G401.6 (cell line): ENCODE measurements at regions not wholly inside any gene's neighbourhood (a gene's known extent, or its start where the extent isn't known, plus 50 kb on each side); places are given as distances from the start of the nearest gene placed in this dataset.
A peak's percentile ranks its signal among the peaks of the same experiment; 100 is the strongest.
"Not testable (repeated sequence)": the region's sequence is repeated elsewhere in the genome, so short reads cannot be mapped to it uniquely, and the experiment has no call there.

Source experiments
- FAIRE-seq: peaks from 2 replicates; lab custom pipeline; 2012; peaks lifted over from hg19 to GRCh38; lab: Jason Lieb, UNC

DNA sequence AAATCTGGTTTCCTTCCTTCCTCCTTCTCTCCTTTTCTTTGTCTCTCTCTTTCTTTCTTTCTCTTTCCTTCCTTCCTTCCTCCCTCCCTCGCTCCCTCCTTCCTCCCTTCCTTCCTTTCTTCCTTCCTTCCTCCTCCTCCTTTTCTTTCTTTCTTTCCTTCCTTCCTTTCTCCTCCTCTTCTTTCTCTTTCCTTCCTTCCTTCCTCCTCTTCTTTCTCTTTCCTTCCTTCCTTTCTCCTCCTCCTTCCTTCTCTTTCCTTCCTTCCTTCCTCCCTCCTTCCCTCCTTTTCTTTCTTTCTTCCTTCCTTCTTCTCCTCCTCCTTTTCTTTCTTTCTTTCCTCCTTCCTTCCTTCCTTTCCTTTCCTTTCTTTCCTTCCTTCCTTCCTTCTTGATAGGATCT, 61.2 kb downstream of the VIP start:
- no peak for FAIRE-seq

DNA sequence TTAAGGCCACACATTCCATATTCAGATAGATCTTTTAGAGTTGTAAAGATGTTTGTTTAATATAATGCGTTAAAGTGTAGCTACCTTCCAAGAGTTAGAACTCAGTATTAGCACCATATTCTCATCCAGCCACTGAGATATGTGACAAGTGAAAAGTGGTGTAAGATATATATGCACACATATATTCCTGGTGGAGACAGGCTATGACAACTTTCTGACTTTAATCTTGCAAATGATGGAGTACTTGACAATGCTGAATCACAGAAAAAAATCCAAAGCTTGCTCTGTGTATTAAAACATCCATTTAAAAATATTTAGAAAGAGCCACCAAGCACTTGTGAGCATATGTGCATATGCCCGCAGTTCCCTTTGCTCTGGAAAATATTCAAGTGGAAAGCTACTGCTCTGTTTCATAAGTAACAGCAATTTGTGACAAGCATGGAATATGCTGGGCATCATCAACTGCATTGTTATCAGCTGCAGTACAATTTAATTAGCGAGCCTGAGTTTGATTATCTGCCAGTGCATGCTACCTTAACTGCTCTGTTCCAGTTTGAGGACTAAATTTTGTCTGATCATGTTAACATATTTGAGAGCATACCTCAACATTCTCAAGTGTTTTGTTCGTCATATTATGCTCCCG, 64.8 kb downstream of the VIP start:
- FAIRE-seq, result no peak

DNA sequence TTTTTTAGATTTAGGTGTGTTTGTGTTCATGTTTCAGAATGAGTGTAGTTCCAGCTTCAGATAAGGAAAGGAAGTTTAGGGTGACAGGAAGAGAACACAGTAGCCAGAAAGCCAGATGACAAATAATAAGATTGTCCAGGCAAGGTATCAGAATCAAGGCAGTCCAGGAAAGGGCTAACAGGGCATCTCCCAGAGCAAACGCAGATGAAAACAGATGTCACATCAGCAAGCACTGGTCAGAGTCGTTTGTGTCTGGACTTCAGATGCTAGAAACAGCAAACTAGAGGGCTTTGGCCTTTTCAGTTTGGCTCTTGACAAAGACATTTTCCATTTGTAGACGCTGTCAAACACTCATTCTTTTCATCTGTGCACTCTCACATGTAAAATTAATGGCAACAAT, 65.5 kb downstream of the VIP start:
- no peak for FAIRE-seq

DNA sequence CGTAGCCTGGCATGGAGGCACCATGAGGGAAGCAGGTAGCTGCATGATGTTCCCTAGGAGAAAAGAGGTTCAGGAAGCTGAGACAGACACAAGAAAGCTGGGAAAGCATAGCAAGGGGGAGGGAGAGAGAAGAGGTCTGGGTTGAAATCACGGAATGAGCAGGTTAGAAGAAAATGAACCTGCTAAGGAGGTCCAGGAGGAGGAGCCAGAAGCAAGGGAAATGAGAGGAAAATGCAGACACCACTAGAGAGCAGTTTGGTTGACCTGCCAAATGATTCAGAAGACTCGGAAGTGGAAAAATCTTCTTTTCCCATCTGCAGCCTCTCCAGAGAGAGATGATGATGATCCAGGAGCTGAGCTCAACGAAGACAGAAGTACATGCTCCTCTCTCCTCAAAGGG, 70.9 kb downstream of the VIP start:
- no peak for FAIRE-seq

DNA sequence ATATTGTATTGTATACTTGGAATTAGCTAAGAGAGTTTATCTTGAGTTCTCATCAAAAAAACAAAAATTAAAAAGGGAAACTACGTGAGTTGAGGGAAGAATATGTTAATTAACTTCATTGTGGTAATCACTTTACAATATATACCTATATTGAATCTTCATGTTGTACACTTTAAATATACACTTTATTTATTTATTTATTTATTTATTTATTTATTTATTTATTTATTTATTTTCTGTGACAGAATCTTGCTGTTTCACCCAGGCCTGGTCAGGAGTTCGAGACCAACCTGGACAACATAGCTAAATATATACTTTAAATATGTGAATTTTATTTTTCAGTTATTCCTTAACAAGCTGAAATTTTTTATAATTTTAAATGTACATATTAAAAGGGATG, 74.1 kb downstream of the VIP start:
- FAIRE-seq, result no peak

DNA sequence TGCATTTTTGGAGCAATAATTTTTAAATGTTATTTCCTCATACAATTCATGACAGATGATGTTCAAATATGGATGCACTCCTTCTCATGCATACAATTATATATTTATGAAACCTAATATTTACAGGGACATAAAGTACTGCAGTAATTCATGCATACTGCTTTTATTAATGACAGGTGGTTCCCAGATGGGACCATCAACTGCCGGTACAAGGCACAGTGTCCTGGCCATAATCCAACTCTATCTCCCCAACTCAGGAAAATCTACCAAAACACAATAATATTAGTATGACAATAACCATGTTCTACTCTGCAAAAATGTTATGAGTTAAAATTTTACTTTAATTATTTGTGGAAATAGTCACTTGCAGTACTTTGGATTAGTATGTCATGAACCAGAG, 77.8 kb downstream of the VIP start:
- no peak for FAIRE-seq

DNA sequence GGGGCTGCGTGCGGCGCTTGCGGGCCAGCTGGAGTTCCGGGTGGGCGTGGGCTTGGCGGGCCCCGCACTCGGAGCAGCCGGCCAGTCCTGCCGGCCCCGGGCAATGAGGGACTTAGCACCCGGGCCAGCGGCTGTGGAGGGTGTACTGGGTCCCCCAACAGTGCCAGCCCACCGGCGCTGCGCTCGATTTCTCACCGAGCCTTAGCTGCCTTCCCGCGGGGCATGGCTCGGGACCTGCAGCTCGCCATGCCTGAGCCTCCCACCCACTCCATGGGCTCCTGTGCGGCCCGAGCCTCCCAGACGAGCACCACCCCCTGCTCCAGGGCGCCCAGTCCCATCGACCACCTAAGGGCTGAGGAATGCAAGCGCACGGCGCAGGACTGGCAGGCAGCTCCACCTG, 83.8 kb downstream of the VIP start:
- FAIRE-seq, result not testable (repeated sequence)

DNA sequence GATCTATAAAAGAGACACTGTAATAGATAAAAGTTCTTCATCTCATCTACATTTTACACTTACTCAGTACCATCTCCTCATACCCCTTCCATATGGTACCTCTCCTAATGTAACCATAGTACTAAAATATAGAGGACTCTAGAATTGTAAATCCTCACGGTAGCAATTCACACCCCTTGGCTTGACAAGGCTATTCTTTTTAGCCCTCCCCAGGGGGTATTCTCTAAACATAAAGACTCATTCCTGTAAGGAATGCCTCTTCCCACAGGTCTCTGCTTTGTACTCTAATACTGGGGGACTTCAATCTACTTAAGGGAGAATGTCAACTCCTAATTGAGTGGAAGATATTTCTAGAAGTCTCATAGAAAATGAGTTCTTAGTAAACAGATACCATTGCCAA, 85.9 kb downstream of the VIP start:
- FAIRE-seq, result no peak

DNA sequence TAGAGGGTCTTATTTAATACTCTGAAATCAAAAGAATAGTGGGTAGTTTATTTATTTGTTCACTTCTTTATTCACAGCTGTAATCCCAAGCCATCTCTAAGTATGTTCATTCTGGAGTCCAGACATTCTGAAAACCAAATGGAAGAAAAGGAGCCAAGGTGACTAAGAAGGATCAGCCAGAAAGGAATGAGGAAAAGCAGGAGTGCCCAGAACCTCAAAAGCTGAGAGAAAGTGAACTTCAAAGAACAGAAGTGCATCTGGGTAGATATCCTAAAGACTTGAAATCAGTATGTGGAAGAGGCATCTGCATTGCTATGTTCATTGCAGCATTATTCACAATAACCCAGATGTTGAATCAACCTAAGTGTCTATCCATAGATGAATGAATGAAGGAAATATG, 94.8 kb downstream of the VIP start:
- FAIRE-seq, result no peak

DNA sequence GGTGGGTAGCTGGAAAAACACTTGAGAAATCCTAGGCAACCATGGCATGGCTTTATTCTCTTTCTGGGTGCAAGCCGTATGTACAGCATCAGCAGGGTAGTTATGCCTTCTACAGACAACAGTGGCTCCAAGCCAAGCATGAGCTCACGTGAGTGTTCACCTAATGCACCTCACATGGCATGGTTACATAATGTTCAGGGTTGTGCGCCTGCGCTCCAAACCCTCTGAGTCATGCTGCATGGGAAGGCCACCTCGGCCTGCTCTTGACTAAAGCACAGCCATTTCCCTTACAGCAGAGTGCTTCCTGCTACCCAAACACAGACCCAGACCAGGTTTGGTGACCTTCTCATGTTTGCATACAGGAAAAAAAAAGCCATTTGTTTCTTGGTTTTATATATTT, 96.2 kb downstream of the VIP start:
- FAIRE-seq, result no peak

DNA sequence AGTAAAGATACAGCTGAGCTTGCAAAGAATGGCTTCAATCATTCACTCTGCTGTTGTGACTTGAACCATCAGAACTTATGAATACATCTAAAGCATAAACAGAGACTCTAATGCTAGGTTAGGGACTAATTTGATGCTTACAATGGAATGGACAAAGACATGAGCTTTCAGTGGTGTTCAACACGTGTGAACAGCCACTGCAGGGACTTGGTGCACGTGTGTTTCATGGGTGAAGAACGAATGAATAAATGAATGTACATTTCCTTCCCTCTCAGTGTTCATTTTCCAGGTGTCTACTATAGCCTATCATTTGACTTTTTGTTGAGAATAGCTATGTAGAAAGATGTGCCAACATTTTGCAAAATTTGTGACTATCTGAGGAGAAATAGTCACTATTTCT, 98.3 kb downstream of the VIP start:
- no peak for FAIRE-seq

DNA sequence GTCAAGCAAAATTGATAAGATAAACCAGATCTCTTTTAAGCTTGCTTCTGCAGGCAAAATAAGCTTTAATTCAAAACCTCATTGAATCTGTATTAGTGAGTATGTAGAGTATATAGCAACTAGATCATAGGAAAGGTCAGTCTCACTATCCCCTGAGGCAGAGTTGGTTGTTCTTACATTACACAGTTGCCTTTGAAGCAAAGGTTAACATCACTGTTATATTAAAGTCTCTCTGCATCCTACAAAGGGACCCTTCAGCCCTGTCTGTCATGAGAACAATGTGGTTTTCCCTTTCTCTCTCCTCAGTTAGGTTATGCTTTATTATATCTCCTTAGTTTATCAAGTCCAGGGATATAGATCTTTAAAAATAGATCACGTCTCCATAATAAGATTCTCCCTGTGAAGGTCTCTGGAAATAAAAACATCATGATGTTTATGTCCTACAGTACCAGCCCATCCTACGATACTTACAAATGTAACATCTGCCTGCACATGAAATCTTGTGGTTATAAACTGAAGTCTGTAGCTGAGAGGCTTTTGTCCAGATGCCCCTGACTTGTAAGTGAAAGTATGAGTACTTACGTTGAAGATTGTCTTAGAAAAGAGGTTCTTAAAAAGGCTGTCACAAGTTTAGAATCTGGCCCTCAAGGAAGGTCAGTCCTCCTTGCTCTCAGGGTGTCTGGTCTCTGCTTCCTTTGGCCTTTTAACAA, 103.6 kb downstream of the VIP start:
- FAIRE-seq, result no peak

DNA sequence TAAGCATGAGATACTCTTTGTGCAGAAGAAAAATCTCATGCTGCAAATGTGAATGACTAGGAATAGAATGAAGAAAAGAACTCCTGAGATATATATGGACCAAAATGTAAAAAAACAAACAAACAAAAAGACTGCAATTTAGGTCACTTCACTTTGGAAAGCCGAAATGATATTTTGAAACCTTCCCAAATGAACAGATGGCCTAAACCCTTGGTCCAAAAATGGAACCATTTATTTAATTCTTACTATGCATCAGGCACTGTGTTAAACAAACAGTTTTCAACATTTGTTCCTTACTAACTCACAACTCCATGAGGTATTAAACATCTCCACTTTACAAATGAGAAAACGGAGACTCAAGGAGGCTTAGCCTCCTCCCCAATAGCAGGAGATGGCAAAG, 107.5 kb downstream of the VIP start:
- FAIRE-seq, result no peak

DNA sequence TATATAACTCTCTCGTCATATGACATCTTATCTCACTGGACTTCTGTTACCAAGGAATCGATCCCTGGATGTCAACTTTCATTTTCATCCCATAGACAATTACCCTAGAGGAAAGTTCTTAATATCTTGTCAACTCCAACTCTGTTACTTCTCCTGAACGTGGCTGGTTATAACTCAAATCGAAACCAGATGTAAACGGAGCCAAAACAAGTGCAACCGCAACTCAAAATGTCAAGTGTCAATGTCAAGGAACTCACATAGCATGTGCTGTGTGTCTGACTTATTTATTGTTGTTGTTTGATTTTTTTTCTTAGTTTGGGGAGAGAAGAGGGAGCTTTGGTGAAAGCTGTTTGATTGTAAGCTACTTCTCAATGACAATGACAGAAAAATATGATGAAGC, 108.6 kb downstream of the VIP start:
- FAIRE-seq, result no peak

DNA sequence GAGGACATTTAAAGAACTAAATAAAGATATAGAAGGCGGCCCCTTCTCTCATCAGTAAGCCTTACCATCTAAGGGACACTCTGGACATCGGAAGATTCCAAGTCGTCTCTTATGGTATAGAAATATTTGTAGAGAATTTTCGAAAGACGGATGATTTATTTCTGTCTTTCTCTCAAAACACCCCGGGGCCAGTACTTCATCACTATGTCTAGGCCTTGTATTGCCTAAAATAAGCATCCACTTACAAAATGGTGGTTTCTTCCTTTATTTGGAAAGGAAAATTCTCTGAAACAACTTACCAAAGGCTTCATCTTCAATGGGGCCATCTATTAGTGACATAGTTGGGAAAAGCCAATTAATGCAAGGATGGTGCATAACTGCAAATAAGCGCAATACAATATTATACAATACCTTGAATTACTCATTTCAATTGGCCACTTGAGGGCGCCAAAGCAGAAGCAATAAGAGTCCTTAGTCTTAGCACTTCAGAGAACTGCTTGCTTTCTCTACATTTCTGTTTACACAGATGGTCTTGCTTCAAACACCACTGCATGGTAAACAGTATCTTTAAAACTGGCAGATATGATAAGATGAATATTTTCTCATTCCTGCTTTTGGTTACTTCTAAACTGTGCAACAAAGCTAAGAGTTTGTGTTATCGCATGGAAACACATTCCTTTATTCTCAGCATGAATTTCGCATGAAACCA, 113.2 kb downstream of the VIP start:
- FAIRE-seq, result peak; percentile 86

DNA sequence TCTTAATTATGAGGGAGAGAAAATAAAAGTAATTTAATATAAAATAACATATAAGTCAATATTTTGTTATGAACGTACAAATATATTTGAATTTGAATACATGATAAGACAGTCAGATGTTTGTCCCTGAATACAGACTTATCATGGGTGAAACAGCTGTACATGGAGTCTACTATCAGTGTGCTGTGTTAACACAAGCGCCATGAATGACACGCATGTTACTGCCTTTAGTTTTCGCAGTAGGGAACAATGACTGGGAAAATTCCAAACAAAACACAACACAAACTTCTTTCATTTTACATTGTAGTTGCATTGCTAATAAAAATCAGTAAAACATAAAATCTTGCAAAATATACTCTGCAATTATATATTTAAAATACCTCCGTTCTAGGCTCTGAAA, 108.6 kb downstream of the FBXO5 start:
- no peak for FAIRE-seq

DNA sequence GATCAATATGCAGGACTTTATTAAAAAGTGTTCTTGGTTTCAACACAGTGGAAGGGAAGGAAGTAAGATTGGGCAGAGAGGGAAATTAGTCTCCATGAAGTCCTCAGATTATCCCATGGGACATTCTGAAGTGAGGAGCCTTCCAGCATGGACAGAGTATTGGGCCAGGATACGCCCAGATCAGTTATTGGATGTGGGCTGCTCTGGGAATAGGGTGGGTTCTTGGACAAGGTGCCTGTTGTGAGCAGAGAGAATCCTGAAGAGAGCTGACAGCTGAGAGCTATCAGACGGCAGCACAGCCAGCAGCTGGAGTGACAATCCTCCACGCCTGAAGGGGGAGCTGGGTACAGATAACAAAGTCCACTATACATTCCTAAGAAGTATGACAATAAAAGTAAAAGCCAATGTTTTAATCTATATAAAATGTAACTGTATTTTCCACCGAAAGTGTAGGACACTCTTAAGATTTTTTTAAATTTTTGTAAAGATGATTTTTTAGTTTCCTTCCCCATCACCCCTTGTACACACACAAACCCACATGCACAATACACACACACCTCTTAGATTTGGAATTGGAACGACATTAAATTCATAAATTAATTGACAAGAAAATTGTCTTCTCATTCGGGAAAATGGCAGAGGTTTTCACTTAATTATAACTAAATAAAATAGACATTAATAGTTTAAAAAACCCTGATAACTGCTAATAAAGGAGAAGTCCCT, 107.8 kb downstream of the FBXO5 start:
- no peak for FAIRE-seq

DNA sequence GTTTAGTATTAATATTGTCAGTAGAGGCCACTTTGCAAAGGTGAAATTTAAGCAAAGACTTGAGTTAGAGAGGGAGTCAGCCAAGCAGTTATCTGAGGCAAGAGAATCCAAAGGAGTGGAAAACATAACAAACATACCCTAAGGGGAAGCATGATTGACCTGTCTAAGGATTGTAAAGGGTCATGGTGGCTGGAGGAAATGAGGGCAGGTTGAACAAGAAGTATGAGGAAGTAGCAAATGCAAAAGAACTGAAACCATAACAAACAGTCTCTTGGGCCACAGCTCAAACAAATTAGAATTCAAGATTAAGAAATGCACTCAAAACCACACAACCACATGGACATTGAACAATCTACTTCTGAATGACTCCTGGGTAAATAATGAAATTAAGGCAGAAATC, 103.2 kb downstream of the FBXO5 start:
- FAIRE-seq, result no peak

DNA sequence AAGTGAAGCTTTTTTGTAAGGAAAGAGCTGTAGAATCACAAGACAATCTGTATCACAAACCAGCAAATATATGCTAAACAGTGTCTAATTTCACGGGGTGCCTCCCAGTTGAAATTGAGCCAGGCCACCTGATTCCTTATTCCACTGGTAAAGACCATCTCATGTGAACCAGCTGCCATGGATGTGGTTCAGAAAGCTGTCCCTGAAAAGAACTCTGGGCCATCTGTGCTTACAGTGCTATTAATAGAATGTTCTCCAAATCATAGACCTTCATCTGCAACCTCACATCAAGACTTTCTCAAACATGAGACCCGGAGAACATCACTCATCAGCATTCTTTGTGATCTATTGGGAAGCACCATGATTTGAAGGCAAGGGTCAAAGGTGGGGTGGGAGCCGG, 89.7 kb downstream of the FBXO5 start:
- FAIRE-seq, result no peak

DNA sequence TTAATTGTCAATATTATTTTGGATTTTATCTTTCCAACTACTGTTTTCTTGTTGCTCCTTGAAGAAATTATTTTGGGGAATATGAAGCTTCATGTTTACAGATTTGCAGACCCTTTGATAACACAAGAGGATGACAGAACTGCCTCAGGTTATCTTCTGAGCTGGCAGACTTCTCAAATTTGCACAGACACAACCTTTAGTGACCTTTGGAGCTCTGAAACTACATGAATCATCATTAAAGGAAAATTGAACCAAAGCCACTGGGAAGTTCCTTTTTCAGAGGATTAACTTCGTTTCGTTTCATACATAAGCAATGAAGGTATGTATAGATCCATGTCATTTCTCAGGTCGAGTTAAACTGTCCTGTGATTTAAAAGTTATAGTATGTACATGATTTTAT, 85.9 kb downstream of the FBXO5 start:
- no peak for FAIRE-seq

DNA sequence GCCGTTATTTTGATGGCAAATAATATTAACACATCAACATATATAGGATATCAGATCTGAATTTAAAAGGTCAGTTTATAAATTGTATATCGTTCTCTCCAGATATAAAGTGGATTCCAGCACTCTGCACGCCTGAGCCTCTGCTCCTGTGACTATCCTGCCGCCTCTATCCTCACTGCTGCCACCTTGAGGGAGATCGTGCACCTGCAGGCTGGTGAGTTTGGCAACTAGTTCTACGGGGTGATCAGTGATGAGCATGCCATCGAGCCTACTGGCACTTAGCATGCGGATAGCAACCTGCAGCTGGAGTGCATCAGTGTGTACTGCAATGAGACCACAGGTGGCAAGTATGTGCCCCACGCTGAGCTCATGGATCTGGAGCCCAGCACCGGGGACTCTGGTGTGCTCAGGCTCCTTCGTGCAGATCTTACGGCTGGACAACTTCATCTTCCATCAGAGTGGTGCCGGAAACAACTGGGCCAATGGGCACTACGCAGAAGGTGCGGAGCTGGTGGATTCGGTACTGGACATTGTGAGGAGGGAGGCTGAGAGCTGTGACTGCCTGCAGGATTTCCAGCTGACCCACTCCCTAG, 84.9 kb downstream of the FBXO5 start:
- FAIRE-seq, result peak; percentile 77

DNA sequence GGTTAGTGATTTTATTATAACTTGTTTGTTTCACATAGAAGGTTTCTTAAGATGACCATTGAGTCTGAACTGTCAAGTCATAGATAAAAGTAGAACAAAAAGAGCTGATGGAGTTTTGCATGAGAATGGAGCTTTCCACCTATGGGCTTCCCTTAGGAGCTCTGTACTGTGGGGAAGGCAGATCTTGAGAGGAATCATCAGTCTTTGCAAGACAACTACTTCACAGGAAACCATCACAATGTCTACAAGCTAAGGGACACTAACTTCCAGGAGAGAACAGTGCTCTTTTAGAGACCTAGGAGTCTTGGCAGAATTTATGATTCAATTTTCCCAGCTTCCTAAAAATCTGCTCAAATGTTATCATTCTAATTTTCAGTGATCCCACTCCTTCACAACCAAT, 78.2 kb downstream of the FBXO5 start:
- FAIRE-seq, result no peak
